PFSK-1 (cell line): ENCODE measurements at regions not wholly inside any gene's neighbourhood (a gene's known extent, or its start where the extent isn't known, plus 50 kb on each side); places are given as distances from the start of the nearest gene placed in this dataset.

Experiments used
- FOXP2 ChIP-seq: optimal IDR thresholded peaks from 2 replicates; pipeline ENCODE3; 2011; ENCODE audit warnings: borderline replicate concordance, control low read depth, inconsistent platforms; ENCODE audit not compliant: insufficient read depth; ENCODE audit errors: extremely low read length, extremely low read depth
- POLR2AphosphoS5 ChIP-seq: IDR thresholded peaks from 2 replicates; pipeline ENCODE4 v1.6.1; 2012; ENCODE audit warnings: low read depth, mild to moderate bottlenecking, control low read depth, low read length, moderate library complexity
- SIN3A ChIP-seq: IDR thresholded peaks from 2 replicates; pipeline ENCODE4 v1.6.1; 2012; ENCODE audit warnings: mild to moderate bottlenecking, low read length, moderate library complexity, borderline replicate concordance; ENCODE audit not compliant: insufficient read depth
- TAF1 ChIP-seq: IDR thresholded peaks from 2 replicates; pipeline ENCODE4 v1.6.1; 2012; ENCODE audit warnings: low read length, control low read depth, borderline replicate concordance; ENCODE audit not compliant: insufficient read depth
- TF ChIP-seq, protein P1 (sequence below), 2 experiments: IDR thresholded peaks; 2 replicates each; pipeline versions ENCODE4 v1.6.1 to v1.8.0; 2011 to 2012; ENCODE audit warnings: low read depth in 2 of 2, low read length in 2 of 2, control low read depth in 1 of 2, inconsistent platforms in 1 of 2, mild to moderate bottlenecking in 1 of 2, moderate library complexity in 1 of 2; ENCODE audit not compliant: insufficient read depth in 1 of 2

DNA sequence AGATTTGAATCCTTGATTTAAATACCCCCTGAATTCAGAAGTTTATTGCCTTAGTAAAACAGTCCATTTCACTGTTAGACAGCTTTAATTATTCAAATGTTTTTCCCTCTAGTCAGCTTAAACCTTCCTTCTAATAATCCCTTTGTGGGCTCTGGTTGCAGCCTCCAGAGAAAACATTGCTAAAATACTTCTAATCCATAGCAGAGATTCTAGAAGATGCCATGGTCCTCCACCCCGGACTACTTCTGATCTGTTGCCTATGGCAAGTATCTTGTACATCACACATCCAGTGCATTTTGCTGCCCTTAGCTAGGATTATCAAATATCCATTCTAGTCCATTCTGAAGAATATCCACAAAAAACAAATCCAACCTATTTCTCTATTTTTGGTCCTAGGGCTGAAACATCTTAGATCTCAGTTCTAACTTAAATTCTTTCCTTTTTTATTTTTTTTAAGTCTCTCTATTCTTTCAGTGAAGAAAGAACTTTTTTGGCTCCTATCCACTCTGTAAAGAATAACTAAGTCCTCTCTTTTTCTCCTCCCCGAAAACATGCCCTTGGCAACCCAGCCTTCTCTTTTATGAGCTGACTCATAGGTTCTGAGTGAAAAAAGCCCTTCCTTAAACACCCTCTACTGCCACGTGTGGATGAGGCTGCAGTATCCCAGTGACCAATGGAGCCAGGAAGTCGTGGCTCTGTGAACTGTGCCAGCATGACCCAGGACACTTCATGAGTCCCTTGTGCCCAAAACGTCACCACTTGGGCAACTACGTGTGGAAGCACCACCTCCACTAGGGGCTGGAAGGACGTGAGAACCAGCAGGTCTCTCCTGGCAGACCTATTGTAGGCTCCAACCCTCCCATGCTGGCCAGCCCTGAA lies 349.8 kb downstream of the TNS1 start:
- no peak for TF ChIP-seq FOXP2
- no peak for TF ChIP-seq TAF1
- TF ChIP-seq, protein P1, sequence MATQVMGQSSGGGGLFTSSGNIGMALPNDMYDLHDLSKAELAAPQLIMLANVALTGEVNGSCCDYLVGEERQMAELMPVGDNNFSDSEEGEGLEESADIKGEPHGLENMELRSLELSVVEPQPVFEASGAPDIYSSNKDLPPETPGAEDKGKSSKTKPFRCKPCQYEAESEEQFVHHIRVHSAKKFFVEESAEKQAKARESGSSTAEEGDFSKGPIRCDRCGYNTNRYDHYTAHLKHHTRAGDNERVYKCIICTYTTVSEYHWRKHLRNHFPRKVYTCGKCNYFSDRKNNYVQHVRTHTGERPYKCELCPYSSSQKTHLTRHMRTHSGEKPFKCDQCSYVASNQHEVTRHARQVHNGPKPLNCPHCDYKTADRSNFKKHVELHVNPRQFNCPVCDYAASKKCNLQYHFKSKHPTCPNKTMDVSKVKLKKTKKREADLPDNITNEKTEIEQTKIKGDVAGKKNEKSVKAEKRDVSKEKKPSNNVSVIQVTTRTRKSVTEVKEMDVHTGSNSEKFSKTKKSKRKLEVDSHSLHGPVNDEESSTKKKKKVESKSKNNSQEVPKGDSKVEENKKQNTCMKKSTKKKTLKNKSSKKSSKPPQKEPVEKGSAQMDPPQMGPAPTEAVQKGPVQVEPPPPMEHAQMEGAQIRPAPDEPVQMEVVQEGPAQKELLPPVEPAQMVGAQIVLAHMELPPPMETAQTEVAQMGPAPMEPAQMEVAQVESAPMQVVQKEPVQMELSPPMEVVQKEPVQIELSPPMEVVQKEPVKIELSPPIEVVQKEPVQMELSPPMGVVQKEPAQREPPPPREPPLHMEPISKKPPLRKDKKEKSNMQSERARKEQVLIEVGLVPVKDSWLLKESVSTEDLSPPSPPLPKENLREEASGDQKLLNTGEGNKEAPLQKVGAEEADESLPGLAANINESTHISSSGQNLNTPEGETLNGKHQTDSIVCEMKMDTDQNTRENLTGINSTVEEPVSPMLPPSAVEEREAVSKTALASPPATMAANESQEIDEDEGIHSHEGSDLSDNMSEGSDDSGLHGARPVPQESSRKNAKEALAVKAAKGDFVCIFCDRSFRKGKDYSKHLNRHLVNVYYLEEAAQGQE (IDR thresholded peaks at IDR 0.05; ENCODE audit: insufficient read depth in 1 of 2, low read depth in 2 of 2, low read length in 2 of 2): no peak
- TF ChIP-seq SIN3A: no peak
- TF ChIP-seq POLR2AphosphoS5: no peak

DNA sequence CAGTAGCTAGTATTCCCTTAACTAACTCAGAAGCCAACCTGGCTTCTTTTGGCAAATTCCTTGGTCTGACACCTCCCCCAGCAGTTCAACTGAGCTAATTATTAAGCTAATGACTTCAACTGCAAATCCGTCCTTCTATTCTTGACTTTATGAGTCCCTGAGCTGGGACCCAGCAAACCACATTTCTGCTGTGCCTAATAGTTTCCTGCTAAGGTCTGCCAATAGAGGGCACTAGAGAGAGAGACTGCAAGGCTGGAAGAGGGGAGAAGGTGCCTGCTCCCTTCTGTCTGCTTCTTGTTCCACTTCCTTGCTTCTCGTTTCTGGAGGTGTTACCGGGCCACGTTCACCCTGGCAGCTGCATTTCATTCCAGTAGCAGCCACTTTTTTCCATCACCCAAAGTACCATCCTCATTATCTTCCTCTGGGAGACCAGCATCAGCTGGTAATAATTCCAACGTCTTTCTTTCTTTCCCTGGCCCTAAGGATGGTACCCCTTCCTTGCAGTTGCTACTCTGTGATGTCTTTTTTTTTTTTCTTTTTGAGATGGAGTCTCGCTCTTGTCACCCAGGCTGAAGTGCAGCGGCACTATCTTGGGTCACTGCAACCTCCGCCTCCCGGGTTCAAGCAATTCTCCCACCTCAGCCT lies 352.0 kb downstream of the TNS1 start:
- TF ChIP-seq FOXP2: no peak
- TF ChIP-seq POLR2AphosphoS5: no peak
- no peak for TF ChIP-seq SIN3A
- TF ChIP-seq, protein P1 (IDR thresholded peaks at IDR 0.05; ENCODE audit: insufficient read depth in 1 of 2, low read depth in 2 of 2, low read length in 2 of 2): no peak
- no peak for TF ChIP-seq TAF1

DNA sequence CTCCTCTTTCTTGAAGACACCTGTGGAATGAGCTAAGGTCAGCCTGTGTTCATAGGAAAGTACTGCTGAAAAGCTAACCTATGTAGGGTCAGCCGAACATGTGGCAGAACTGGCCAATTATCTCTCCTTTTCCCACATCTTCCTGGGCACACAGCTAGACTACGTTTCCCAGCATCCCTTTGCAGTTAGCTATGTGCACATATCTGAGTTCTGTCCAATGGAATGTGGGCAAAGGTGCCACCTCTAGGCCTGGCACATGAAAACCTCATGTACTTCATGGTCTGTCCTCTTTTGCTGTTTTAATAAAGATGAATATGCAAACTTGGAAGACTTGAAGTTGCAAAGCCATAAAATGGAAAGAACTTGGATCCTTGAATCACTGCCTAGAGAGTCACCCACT lies 352.6 kb downstream of the TNS1 start:
- TF ChIP-seq TAF1 (no peak), FOXP2 (no peak), POLR2AphosphoS5 (no peak), SIN3A (no peak)
- TF ChIP-seq, protein P1 (IDR thresholded peaks at IDR 0.05; ENCODE audit: insufficient read depth in 1 of 2, low read depth in 2 of 2, low read length in 2 of 2): no peak

DNA sequence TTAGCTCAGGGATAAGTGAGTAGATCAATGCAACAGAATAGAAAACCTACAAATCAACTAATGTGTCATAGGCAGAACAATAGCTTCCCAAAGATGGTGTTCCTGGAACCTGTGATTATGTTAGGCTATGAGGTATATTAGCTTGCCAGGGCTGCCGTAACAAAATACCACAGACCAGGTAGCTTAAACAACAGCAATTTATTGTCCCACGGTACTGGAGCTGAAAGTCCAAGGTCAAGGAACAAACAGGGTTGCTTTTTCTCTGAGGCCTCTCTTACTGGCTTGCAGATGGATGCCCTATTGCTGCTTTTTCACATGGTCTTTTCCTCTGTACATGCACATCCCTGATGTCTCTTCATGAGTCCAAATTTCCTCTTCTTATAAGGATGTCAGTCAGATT lies 354.9 kb downstream of the TNS1 start:
- TF ChIP-seq TAF1 (no peak), POLR2AphosphoS5 (no peak), SIN3A (no peak), FOXP2 (no peak)
- TF ChIP-seq, protein P1 (IDR thresholded peaks at IDR 0.05; ENCODE audit: insufficient read depth in 1 of 2, low read depth in 2 of 2, low read length in 2 of 2): no peak
